GM12874 (cell line): ENCODE measurements at regions not wholly inside any gene's neighbourhood (a gene's known extent, or its start where the extent isn't known, plus 50 kb on each side); places are given as distances from the start of the nearest gene placed in this dataset.

ENCODE experiments used
- CTCF ChIP-seq: IDR thresholded peaks from 2 replicates; pipeline ENCODE4 v1.5.1; 2011; ENCODE audit warnings: low read depth, mild to moderate bottlenecking, control low read depth, low read length, moderate library complexity; ENCODE audit not compliant: insufficient read depth

GRCh38 chr6:48750861-48751260, 639.9 kb upstream of the PTCHD4 start:
- TF ChIP-seq CTCF, result no peak

GRCh38 chr6:48747471-48747870, 636.5 kb upstream of the PTCHD4 start:
- no peak for TF ChIP-seq CTCF

- TF ChIP-seq CTCF, result no peak
Observed at GRCh38 chr6:48747040-48747439, 636.0 kb upstream of the PTCHD4 start.

- TF ChIP-seq CTCF, result no peak
Observed at GRCh38 chr6:48744948-48745347, 634.0 kb upstream of the PTCHD4 start.

GRCh38 chr6:48743738-48744137, 632.7 kb upstream of the PTCHD4 start:
- no peak for TF ChIP-seq CTCF

GRCh38 chr6:48736501-48737206, 625.7 kb upstream of the PTCHD4 start:
- no peak for TF ChIP-seq CTCF

GRCh38 chr6:48735846-48736245, 624.8 kb upstream of the PTCHD4 start:
- TF ChIP-seq CTCF, result no peak
